ENCODE measurements at regions not wholly inside any gene's neighbourhood (a gene's known extent, or its start where the extent isn't known, plus 50 kb on each side); places are given as distances from the start of the nearest gene placed in this dataset.

DNA sequence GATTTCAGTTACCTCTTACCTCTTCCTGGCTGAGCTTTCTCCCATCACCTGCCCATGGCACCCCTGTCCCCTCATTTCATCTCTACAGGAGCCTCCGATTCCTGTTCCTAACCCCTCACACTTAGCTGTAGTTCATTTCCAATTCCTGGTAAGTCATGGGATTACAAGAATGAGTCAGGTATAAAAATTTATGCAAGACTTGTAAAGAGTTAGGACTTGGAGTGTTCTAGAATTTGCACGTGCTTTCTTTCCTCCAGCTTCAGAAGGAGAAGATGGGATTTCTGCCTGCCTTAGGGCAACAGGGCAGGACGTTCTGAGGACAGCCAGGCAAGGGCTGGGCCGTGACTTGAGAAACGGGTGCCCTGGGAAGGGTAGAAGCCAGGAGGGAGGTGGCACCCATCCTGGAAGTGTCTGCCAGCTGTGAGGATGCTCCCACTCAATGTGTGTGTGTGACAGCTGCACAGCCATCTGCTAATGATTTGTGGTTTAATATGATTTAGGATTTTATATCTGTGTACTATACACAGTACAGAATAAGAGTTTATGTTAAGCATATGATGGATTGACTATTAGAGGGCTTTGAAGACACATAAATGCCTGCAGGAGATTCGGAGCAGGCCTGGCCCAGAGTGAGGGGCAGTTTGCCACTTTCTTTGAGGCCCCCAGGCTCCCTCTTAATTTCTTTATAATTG lies 81.5 kb upstream of the VIPR2 start:
- TF ChIP-seq EZH2phosphoT487 (IDR thresholded peaks at IDR 0.05; ENCODE audit: borderline replicate concordance, low read depth, low read length) = no peak
- TF ChIP-seq, protein P1, sequence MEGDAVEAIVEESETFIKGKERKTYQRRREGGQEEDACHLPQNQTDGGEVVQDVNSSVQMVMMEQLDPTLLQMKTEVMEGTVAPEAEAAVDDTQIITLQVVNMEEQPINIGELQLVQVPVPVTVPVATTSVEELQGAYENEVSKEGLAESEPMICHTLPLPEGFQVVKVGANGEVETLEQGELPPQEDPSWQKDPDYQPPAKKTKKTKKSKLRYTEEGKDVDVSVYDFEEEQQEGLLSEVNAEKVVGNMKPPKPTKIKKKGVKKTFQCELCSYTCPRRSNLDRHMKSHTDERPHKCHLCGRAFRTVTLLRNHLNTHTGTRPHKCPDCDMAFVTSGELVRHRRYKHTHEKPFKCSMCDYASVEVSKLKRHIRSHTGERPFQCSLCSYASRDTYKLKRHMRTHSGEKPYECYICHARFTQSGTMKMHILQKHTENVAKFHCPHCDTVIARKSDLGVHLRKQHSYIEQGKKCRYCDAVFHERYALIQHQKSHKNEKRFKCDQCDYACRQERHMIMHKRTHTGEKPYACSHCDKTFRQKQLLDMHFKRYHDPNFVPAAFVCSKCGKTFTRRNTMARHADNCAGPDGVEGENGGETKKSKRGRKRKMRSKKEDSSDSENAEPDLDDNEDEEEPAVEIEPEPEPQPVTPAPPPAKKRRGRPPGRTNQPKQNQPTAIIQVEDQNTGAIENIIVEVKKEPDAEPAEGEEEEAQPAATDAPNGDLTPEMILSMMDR (conservative IDR thresholded peaks at IDR 0.05; ENCODE audit: low read length) = no peak
- H3K4me2 ChIP-seq (ENCODE audit: low read length) = no peak overlapping the region
- no peaks in the 10 kb centered on the region for H3K4me1 ChIP-seq (ENCODE audit: insufficient read depth, low read length, poor library complexity, severe bottlenecking)
- CTCF ChIA-PET (ENCODE audit: unreplicated experiment) = no interaction called here
- POLR2A ChIA-PET = no interaction called here
- no peaks in the 10 kb centered on the region for H4K20me1 ChIP-seq (ENCODE audit: insufficient read depth, low read length)
- no peaks in the 10 kb centered on the region for H3K36me3 ChIP-seq (ENCODE audit: insufficient read depth, low read length)
- H3K9me2 ChIP-seq (ENCODE audit: insufficient read depth, low read length) = no peaks in the 10 kb centered on the region
- H3K27ac ChIP-seq (ENCODE audit: low read depth, low read length, poor library complexity, severe bottlenecking) = no peak overlapping the region
- H2AFZ ChIP-seq (ENCODE audit: low read length) = no peak overlapping the region
- no peaks in the 10 kb centered on the region for H3K9me3 ChIP-seq (ENCODE audit: low read length)
- no peak overlapping the region for H3K4me3 ChIP-seq (ENCODE audit: low read depth, low read length, poor library complexity, severe bottlenecking)
- no TSS peak for BruUV-seq (replicated peaks)
- H3K79me2 ChIP-seq (ENCODE audit: insufficient read depth, low read depth, low read length) = no peaks in the 10 kb centered on the region
- intact Hi-C loops (cut with micrococcal nuclease; ENCODE audit: unreplicated experiment) = no loop called here
- DNase-seq (ENCODE audit: low spot score) = no peak

DNA sequence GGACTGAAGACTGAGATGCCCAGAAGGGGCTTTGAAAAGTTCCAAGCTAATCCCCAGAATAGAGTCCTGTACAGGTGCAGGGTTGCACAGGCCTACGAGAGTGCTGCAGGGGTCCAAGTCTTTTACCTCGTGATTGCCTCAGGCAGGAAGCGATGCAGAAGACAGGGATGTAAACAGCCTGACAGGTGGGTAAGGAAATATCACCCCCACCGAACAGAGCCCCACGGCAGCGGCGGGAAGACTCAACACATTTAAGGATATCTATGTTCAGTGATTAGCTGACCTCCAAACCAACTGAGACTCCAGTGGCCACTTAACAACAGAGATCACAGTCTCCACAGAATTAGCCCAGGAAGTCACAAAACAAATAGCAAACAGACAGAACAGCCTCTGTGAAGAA lies 73.9 kb upstream of the VIPR2 start:
- H4K20me1 ChIP-seq (ENCODE audit: insufficient read depth, low read length) = no peaks in the 10 kb centered on the region
- H3K9me3 ChIP-seq (ENCODE audit: low read length) = no peaks in the 10 kb centered on the region
- no peaks in the 10 kb centered on the region for H3K4me1 ChIP-seq (ENCODE audit: insufficient read depth, low read length, poor library complexity, severe bottlenecking)
- no peak for DNase-seq (ENCODE audit: low spot score)
- H3K4me3 ChIP-seq (ENCODE audit: low read depth, low read length, poor library complexity, severe bottlenecking) = no peak overlapping the region
- no peak overlapping the region for H2AFZ ChIP-seq (ENCODE audit: low read length)
- no peak overlapping the region for H3K4me2 ChIP-seq (ENCODE audit: low read length)
- ChIA-PET CTCF (ENCODE audit: unreplicated experiment) (no interaction called here), POLR2A (interaction anchor here (0.5 kb wide), 1 partner anchor 1516 kb away, joined by 3 read pairs; no protein-coding TSS in a partner anchor)
- TF ChIP-seq EZH2phosphoT487 (IDR thresholded peaks at IDR 0.05; ENCODE audit: borderline replicate concordance, low read depth, low read length) = no peak
- TF ChIP-seq, protein P1 (conservative IDR thresholded peaks at IDR 0.05; ENCODE audit: low read length) = no peak
- BruUV-seq (replicated peaks) = no TSS peak
- intact Hi-C loops (cut with micrococcal nuclease; ENCODE audit: unreplicated experiment) = no loop called here
- H3K36me3 ChIP-seq (ENCODE audit: insufficient read depth, low read length) = no peaks in the 10 kb centered on the region
- no peaks in the 10 kb centered on the region for H3K79me2 ChIP-seq (ENCODE audit: insufficient read depth, low read depth, low read length)
- no peaks in the 10 kb centered on the region for H3K9me2 ChIP-seq (ENCODE audit: insufficient read depth, low read length)
- H3K27ac ChIP-seq (ENCODE audit: low read depth, low read length, poor library complexity, severe bottlenecking) = no peak overlapping the region

GRCh38 chr7:159218170-159218569 lies 73.5 kb upstream of the VIPR2 start:
- no peaks in the 10 kb centered on the region for H3K36me3 ChIP-seq (ENCODE audit: insufficient read depth, low read length)
- H4K20me1 ChIP-seq (ENCODE audit: insufficient read depth, low read length) = no peaks in the 10 kb centered on the region
- H3K4me2 ChIP-seq (ENCODE audit: low read length) = no peak overlapping the region
- intact Hi-C loops (cut with micrococcal nuclease; ENCODE audit: unreplicated experiment) = no loop called here
- H3K4me3 ChIP-seq (ENCODE audit: low read depth, low read length, poor library complexity, severe bottlenecking) = no peak overlapping the region
- H3K4me1 ChIP-seq (ENCODE audit: insufficient read depth, low read length, poor library complexity, severe bottlenecking) = no peaks in the 10 kb centered on the region
- ChIA-PET CTCF (ENCODE audit: unreplicated experiment) (no interaction called here), POLR2A (interaction anchor here (0.5 kb wide), 1 partner anchor 1515 kb away, joined by 3 read pairs; no protein-coding TSS in a partner anchor)
- no peaks in the 10 kb centered on the region for H3K9me2 ChIP-seq (ENCODE audit: insufficient read depth, low read length)
- no peaks in the 10 kb centered on the region for H3K79me2 ChIP-seq (ENCODE audit: insufficient read depth, low read depth, low read length)
- no peak overlapping the region for H2AFZ ChIP-seq (ENCODE audit: low read length)
- TF ChIP-seq, protein P1 (conservative IDR thresholded peaks at IDR 0.05; ENCODE audit: low read length) = no peak
- TF ChIP-seq EZH2phosphoT487 (IDR thresholded peaks at IDR 0.05; ENCODE audit: borderline replicate concordance, low read depth, low read length) = no peak
- DNase-seq (ENCODE audit: low spot score) = no peak
- no peak overlapping the region for H3K27ac ChIP-seq (ENCODE audit: low read depth, low read length, poor library complexity, severe bottlenecking)
- H3K9me3 ChIP-seq (ENCODE audit: low read length) = no peaks in the 10 kb centered on the region
- BruUV-seq (replicated peaks) = no TSS peak
